Colonic mucosa (tissue), 4 donors: ENCODE measurements at regions not wholly inside any gene's neighbourhood (a gene's known extent, or its start where the extent isn't known, plus 50 kb on each side); places are given as distances from the start of the nearest gene placed in this dataset.

Experiments
- DNase-seq: peaks from one replicate; pipeline ENCODE4 v3.0.0-alpha.2; 2020
- H3K27ac ChIP-seq: fragments of 200-600 bp; one replicate; pipeline ENCODE4 v1.8.0; 2021
- H3K27me3 ChIP-seq: fragments of 200-600 bp; one replicate; pipeline ENCODE4 v1.8.0; 2021
- H3K36me3 ChIP-seq: fragments of 200-600 bp; one replicate; pipeline ENCODE4 v1.8.0; 2021
- H3K4me1 ChIP-seq: fragments of 200-600 bp; one replicate; pipeline ENCODE4 v1.8.0; 2021; ENCODE audit warnings: mild to moderate bottlenecking
- H3K4me3 ChIP-seq: fragments of 200-600 bp; one replicate; pipeline ENCODE4 v1.8.0; 2021
- H3K9ac ChIP-seq, 2 donors: one replicate each; pipeline ENCODE4 v1.7.0; 2013; ENCODE audit warnings: control low read depth in 2 of 2, low read depth in 2 of 2, low read length in 2 of 2
- H3K9me3 ChIP-seq: fragments of 200-600 bp; one replicate; pipeline ENCODE4 v1.8.0; 2021
- intact Hi-C: fragments of 100-400 bp; cut with DNase I; formaldehyde crosslinking; loops from one replicate; pipeline ENCODE4 v1.14.1; 2022
- TF ChIP-seq, protein P1 (sequence below): fragments of 200-600 bp; IDR thresholded peaks from one replicate; pipeline ENCODE4 v1.8.0; 2022; ENCODE audit warnings: antibody characterized with exemption, mild to moderate bottlenecking
- donor health status: healthy.
- donor health status: DM: no; HTN: no; CAD: no.
- donor health status: DM: no; HTN: no; CAD: no.

DNA sequence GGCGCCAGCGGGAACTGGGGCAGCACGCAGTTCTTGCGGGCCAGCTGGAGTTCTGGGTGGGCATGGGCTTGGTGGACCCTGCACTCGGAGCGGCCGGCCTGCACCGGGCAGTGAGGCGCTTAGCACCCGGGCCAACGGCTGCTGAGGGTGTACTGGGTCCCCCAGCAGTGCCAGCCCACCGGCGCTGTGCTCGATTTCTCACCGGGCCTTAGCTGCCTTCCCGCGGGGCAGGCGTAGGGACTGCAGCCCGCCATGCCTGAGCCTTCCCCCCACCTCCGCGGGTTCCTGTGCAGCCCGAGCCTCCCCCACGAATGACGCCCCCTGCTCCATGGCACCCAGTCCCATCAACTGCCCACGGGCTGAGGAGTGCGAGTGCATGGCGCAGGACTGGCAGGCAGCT, 168.8 kb downstream of the CD24 start:
- peaks cover 13% of the 10 kb centered on the region for H3K9me3 ChIP-seq
- no peaks in the 10 kb centered on the region for H3K36me3 ChIP-seq
- no peaks in the 10 kb centered on the region for H3K27me3 ChIP-seq
- no peak for DNase-seq
- no peaks in the 10 kb centered on the region for H3K4me1 ChIP-seq
- intact Hi-C loops, result no loop called here
- no peak overlapping the region for H3K4me3 ChIP-seq
- no peak overlapping the region for H3K9ac ChIP-seq
- TF ChIP-seq, protein P1, sequence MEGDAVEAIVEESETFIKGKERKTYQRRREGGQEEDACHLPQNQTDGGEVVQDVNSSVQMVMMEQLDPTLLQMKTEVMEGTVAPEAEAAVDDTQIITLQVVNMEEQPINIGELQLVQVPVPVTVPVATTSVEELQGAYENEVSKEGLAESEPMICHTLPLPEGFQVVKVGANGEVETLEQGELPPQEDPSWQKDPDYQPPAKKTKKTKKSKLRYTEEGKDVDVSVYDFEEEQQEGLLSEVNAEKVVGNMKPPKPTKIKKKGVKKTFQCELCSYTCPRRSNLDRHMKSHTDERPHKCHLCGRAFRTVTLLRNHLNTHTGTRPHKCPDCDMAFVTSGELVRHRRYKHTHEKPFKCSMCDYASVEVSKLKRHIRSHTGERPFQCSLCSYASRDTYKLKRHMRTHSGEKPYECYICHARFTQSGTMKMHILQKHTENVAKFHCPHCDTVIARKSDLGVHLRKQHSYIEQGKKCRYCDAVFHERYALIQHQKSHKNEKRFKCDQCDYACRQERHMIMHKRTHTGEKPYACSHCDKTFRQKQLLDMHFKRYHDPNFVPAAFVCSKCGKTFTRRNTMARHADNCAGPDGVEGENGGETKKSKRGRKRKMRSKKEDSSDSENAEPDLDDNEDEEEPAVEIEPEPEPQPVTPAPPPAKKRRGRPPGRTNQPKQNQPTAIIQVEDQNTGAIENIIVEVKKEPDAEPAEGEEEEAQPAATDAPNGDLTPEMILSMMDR, result no peak
- H3K27ac ChIP-seq, result no peak overlapping the region

DNA sequence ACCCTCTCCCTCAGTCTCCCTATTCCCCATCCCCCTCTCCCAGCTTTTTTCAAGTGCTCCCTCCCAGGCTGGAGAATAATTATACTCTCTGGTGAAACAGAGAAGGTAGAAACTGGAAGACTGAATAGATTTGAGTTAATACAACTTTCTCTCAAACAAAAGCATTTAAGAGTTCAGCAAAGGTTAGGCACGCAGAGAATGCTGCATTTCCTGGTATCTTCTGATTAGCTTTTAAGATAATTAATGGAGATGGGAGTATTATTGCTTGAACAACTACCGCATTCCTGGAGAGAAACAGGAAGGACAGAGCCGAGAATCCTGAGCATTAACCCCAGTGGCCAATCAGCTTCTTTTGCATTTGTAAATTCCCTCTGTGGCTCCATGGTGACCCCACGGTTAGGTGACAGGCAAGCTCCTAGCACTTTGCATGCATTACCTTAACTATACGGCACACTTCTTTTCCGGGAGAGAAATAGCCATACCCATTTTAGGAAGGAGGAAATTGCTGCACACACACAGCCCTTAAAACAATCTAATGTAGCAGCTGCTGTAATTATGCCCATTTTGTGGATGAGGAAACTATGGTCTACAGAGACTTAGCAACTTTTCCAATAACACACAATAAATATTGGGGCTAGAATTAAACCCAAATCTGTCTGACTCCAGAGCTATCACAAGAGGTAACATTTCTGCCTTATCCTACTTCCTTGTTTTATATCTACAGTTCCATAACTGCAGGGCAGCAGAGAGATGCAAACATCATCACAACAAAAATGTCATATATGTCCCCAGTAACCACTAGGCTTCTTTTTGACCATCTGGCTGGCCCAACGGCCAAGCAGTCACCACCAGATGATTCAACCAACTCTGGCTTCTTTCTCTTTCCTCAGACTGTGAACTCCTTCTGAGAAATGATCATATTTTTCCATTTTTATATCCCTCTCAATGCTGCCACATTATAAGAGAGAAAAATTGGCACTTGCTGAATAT, 169.9 kb downstream of the CD24 start:
- peaks cover 13% of the 10 kb centered on the region for H3K9me3 ChIP-seq
- no peak overlapping the region for H3K9ac ChIP-seq
- no peaks in the 10 kb centered on the region for H3K4me1 ChIP-seq
- TF ChIP-seq, protein P1, result no peak
- H3K27me3 ChIP-seq, result no peaks in the 10 kb centered on the region
- DNase-seq, result no peak
- no peak overlapping the region for H3K4me3 ChIP-seq
- no peak overlapping the region for H3K27ac ChIP-seq
- intact Hi-C loops, result no loop called here
- H3K36me3 ChIP-seq, result no peaks in the 10 kb centered on the region

DNA sequence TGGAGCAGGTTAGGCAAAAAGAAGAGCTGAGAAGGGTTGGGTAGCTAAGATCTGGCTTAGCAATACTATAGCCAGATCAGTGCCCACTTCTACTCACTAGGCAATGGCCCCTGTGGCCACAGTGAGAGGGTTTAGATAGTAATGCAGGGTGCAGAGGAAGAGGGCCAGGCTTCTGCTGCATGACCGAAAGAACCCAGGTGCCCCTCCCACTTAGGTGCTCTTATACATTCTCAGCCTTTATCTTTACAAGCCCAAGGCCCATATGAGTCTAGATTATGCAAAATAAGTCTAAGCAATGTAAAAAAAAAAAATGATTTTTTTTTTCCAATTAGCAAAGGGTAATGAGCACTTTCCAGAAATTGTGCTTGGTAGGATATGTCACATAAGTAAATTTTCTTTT, 171.3 kb downstream of the CD24 start:
- intact Hi-C loops, result no loop called here
- TF ChIP-seq, protein P1, result no peak
- no peak for DNase-seq
- no peaks in the 10 kb centered on the region for H3K9me3 ChIP-seq
- no peak overlapping the region for H3K9ac ChIP-seq
- no peaks in the 10 kb centered on the region for H3K27me3 ChIP-seq
- no peak overlapping the region for H3K4me3 ChIP-seq
- H3K27ac ChIP-seq, result no peak overlapping the region
- no peaks in the 10 kb centered on the region for H3K36me3 ChIP-seq
- no peaks in the 10 kb centered on the region for H3K4me1 ChIP-seq

- intact Hi-C loops, result no loop called here
- H3K4me1 ChIP-seq, result no peaks in the 10 kb centered on the region
- no peak for DNase-seq
Observed at GRCh38 chr6:106802139-106802538, 172.4 kb downstream of the CD24 start.

DNA sequence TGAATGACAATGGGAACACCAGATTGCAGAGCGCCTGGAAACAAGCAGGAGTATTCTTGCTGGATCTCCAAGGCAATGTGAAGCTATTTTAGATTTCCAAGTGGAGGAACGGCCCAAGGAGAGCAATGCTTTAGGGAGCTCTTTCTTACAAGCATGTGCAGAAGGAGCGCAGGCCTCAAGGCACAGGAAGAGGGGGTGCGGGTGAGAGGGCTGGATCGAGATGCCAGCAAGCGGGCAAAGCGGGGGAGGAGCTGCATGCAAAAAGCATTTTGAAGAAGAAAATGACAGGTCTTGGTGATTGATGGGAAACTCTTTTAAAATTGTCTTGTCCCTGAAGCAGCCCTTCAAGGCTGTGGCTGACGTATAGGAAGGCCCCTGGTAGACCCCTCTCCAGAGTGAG, 171.9 kb downstream of the QRSL1 start:
- H3K36me3 ChIP-seq, result no peaks in the 10 kb centered on the region
- no peak for DNase-seq
- no peaks in the 10 kb centered on the region for H3K27me3 ChIP-seq
- TF ChIP-seq, protein P1, result no peak
- H3K27ac ChIP-seq, result no peak overlapping the region
- H3K9ac ChIP-seq, result no peak overlapping the region
- no peaks in the 10 kb centered on the region for H3K9me3 ChIP-seq
- no peak overlapping the region for H3K4me3 ChIP-seq
- no peaks in the 10 kb centered on the region for H3K4me1 ChIP-seq
- intact Hi-C loops, result no loop called here

More at GRCh38 chr6:106802139-106802538, 172.4 kb downstream of the CD24 start:
- Histone ChIP-seq H3K9me3 (no peaks in the 10 kb centered on the region), H3K27ac (no peak overlapping the region), H3K4me3 (no peak overlapping the region), H3K9ac (no peak overlapping the region), H3K27me3 (no peaks in the 10 kb centered on the region), H3K36me3 (no peaks in the 10 kb centered on the region)
- TF ChIP-seq, protein P1, result no peak
